ENCODE measurements at regions not wholly inside any gene's neighbourhood (a gene's known extent, or its start where the extent isn't known, plus 50 kb on each side); places are given as distances from the start of the nearest gene placed in this dataset.

DNA sequence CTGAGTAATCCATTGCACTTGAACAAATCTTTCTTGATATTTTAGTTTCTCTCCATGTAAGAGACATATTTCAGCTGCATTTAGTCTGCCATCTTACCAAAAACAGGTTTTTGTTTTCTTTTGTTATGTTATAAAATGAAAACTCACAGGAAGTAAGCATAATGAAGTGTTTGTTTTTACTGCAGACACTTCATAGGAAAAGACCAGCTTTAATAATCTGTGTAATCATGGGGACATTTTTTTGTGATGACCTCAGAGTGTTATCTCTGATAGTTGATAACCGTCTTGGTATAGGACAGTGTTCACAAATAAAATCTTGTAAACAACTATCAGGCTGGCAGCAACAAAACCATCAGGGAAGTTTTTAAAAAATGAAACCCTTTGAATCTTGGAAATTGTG is 266.2 kb upstream of the OR4E1 start:
- no peak for TF ChIP-seq NR2F2 (IDR thresholded peaks at IDR 0.05)
- Histone ChIP-seq H3K27ac (ENCODE audit: low read depth in 1 of 2, low read length in 2 of 2) (no peak overlapping the region), H3K4me3 (ENCODE audit: low read depth in 1 of 3, low read length in 3 of 3) (no peak overlapping the region), H3K9ac (ENCODE audit: low read depth in 1 of 2, low read length in 2 of 2) (no peak overlapping the region), H3K9me3 (ENCODE audit: control insufficient read depth in 4 of 4, low read length in 3 of 4) (no peaks in the 10 kb centered on the region), H3K27me3 (ENCODE audit: control insufficient read depth in 4 of 4, insufficient read depth in 4 of 4, low read length in 3 of 4) (peaks cover 0 to 3% (median 0%) of the 10 kb centered on the region in 4 donors), H3K36me3 (ENCODE audit: control insufficient read depth in 4 of 4, insufficient read depth in 3 of 4, low read depth in 1 of 4, low read length in 3 of 4) (no peaks in the 10 kb centered on the region), H3K4me1 (ENCODE audit: control insufficient read depth in 4 of 4, insufficient read depth in 4 of 4, low read length in 3 of 4) (no peaks in the 10 kb centered on the region)
- WGBS = 61% methylated on average over 1 of the region's 1 CpG
- no peak for DNase-seq (ENCODE audit: low spot score)

DNA sequence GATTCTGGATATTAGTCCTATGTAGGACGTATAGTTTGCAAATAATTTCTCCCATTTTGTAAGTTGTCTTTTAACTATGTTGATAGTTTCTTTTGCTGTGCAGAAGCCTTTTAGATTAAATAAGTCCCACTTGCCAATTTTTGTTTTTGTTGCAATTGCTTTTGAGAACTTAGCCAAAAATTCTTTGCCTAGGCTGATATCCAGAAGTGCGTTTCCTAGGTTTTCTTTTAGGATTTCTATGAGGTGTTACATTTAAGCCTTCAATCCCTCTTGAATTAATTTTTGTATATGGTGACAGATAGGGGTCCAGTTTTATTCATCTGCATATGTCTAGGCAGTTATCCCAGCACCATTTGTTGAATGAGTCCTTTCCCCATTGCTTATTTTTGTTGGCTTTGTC is 264.4 kb upstream of the OR4E1 start:
- no peak for DNase-seq (ENCODE audit: low spot score)
- Histone ChIP-seq H3K4me3 (ENCODE audit: low read depth in 1 of 3, low read length in 3 of 3) (no peak overlapping the region), H3K27me3 (ENCODE audit: control insufficient read depth in 4 of 4, insufficient read depth in 4 of 4, low read length in 3 of 4) (peaks cover 0 to 3% (median 0%) of the 10 kb centered on the region in 4 donors), H3K9me3 (ENCODE audit: control insufficient read depth in 4 of 4, low read length in 3 of 4) (no peaks in the 10 kb centered on the region), H3K4me1 (ENCODE audit: control insufficient read depth in 4 of 4, insufficient read depth in 4 of 4, low read length in 3 of 4) (no peaks in the 10 kb centered on the region), H3K9ac (ENCODE audit: low read depth in 1 of 2, low read length in 2 of 2) (no peak overlapping the region), H3K36me3 (ENCODE audit: control insufficient read depth in 4 of 4, insufficient read depth in 3 of 4, low read depth in 1 of 4, low read length in 3 of 4) (no peaks in the 10 kb centered on the region), H3K27ac (ENCODE audit: low read depth in 1 of 2, low read length in 2 of 2) (no peak overlapping the region)
- TF ChIP-seq YY1 (IDR thresholded peaks at IDR 0.05) (no peak), RAD21 (IDR thresholded peaks at IDR 0.05) (no peak), NR2F2 (IDR thresholded peaks at IDR 0.05) (no peak), FOXA1 (IDR thresholded peaks at IDR 0.05) (no peak), RXRA (IDR thresholded peaks at IDR 0.05) (no peak), ZBTB33 (IDR thresholded peaks at IDR 0.05) (no peak), HNF4G (IDR thresholded peaks at IDR 0.05) (no peak), FOXA2 (IDR thresholded peaks at IDR 0.05) (no peak), EGR1 (IDR thresholded peaks at IDR 0.05; ENCODE audit: low read depth in 2 of 2) (no peak), TAF1 (conservative IDR thresholded peaks at IDR 0.05) (no peak), HNF4A (conservative IDR thresholded peaks at IDR 0.05) (no peak)
- TF ChIP-seq, protein P1, sequence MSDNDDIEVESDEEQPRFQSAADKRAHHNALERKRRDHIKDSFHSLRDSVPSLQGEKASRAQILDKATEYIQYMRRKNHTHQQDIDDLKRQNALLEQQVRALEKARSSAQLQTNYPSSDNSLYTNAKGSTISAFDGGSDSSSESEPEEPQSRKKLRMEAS (IDR thresholded peaks at IDR 0.05) = no peak
- TF ChIP-seq, protein P2, sequence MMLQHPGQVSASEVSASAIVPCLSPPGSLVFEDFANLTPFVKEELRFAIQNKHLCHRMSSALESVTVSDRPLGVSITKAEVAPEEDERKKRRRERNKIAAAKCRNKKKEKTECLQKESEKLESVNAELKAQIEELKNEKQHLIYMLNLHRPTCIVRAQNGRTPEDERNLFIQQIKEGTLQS (IDR thresholded peaks at IDR 0.05) = no peak
- TF ChIP-seq, protein P3, sequence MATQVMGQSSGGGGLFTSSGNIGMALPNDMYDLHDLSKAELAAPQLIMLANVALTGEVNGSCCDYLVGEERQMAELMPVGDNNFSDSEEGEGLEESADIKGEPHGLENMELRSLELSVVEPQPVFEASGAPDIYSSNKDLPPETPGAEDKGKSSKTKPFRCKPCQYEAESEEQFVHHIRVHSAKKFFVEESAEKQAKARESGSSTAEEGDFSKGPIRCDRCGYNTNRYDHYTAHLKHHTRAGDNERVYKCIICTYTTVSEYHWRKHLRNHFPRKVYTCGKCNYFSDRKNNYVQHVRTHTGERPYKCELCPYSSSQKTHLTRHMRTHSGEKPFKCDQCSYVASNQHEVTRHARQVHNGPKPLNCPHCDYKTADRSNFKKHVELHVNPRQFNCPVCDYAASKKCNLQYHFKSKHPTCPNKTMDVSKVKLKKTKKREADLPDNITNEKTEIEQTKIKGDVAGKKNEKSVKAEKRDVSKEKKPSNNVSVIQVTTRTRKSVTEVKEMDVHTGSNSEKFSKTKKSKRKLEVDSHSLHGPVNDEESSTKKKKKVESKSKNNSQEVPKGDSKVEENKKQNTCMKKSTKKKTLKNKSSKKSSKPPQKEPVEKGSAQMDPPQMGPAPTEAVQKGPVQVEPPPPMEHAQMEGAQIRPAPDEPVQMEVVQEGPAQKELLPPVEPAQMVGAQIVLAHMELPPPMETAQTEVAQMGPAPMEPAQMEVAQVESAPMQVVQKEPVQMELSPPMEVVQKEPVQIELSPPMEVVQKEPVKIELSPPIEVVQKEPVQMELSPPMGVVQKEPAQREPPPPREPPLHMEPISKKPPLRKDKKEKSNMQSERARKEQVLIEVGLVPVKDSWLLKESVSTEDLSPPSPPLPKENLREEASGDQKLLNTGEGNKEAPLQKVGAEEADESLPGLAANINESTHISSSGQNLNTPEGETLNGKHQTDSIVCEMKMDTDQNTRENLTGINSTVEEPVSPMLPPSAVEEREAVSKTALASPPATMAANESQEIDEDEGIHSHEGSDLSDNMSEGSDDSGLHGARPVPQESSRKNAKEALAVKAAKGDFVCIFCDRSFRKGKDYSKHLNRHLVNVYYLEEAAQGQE (IDR thresholded peaks at IDR 0.05) = no peak
- 67% methylated on average over 2 of the region's 2 CpGs for WGBS

DNA sequence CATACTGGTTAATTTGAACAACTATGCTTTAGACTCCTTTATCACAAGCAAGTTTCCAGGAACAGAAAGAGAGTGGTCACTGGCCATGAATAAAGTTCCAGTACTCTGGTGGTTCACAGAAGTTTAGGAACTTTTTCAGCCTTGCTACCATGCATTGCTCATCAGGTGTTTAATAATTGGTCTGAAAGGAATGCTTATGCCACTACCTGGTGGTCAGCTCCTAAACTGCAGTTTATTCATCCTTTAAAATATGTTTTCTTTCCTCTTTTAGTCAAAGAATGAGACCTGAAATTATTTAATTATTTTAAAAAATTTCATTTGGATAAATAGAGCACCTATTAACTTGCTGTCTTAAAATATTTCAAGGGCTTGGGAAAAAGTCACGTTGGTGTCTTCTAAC is 260.1 kb upstream of the OR4E1 start:
- no peak overlapping the region for H3K27ac ChIP-seq (ENCODE audit: low read depth in 1 of 2, low read length in 2 of 2)
- peaks cover 0 to 3% (median 0%) of the 10 kb centered on the region in 4 donors for H3K27me3 ChIP-seq (ENCODE audit: control insufficient read depth in 4 of 4, insufficient read depth in 4 of 4, low read length in 3 of 4)
- 18% methylated on average over 1 of the region's 1 CpG for WGBS
- H3K4me1 ChIP-seq (ENCODE audit: control insufficient read depth in 4 of 4, insufficient read depth in 4 of 4, low read length in 3 of 4) = no peaks in the 10 kb centered on the region
- no peaks in the 10 kb centered on the region for H3K36me3 ChIP-seq (ENCODE audit: control insufficient read depth in 4 of 4, insufficient read depth in 3 of 4, low read depth in 1 of 4, low read length in 3 of 4)
- TF ChIP-seq RAD21 (IDR thresholded peaks at IDR 0.05) (peak; percentile 58 to 65), CTCF (IDR thresholded peaks at IDR 0.05; ENCODE audit: low read depth, low read length, missing input control) (peak; percentile 39)
- TF ChIP-seq, protein P1 (IDR thresholded peaks at IDR 0.05) = no peak
- no peak for DNase-seq (ENCODE audit: low spot score)
- H3K9ac ChIP-seq (ENCODE audit: low read depth in 1 of 2, low read length in 2 of 2) = no peak overlapping the region
- H3K9me3 ChIP-seq (ENCODE audit: control insufficient read depth in 4 of 4, low read length in 3 of 4) = no peaks in the 10 kb centered on the region
- no peak overlapping the region for H3K4me3 ChIP-seq (ENCODE audit: low read depth in 1 of 3, low read length in 3 of 3)

Measured in liver (tissue), 8 donors.